HEK293 (cell line): ENCODE measurements at regions not wholly inside any gene's neighbourhood (a gene's known extent, or its start where the extent isn't known, plus 50 kb on each side); places are given as distances from the start of the nearest gene placed in this dataset.

Experiments
- CTCF ChIA-PET: fragments of 350-600 bp; formaldehyde crosslinking; extraction: SDS; loops from one replicate; lab custom pipeline; 2021; ENCODE audit warnings: antibody characterized with exemption; lab: Yijun Ruan, JAX
- POLR2A ChIA-PET: fragments of 300-600 bp; formaldehyde crosslinking; extraction: SDS; loops from one replicate; lab custom pipeline; 2020; ENCODE audit warnings: antibody characterized with exemption, inconsistent platforms; lab: Yijun Ruan, JAX
- H3K27ac ChIP-seq: fragments of 200-500 bp; sonication (Bioruptor generic); 2 replicates; pipeline ENCODE4 v1.5.1; 2014; ENCODE audit warnings: low read depth, low read length, control low read depth, inconsistent platforms; ENCODE audit errors: extremely low read depth
- H3K36me3 ChIP-seq, 2 experiments: fragments of 200-500 bp in 1 of 2; sonication (Bioruptor generic) in 1 of 2; 1 replicate in 1 of 2; 2 replicates in 1 of 2; pipeline ENCODE4 v1.5.1; 2014 to 2017; ENCODE audit warnings: inconsistent platforms in 2 of 2, low read length in 2 of 2; ENCODE audit not compliant: control insufficient read depth in 2 of 2, insufficient read depth in 1 of 2
- H3K4me1 ChIP-seq: fragments of 200-500 bp; sonication (Bioruptor generic); 2 replicates; pipeline ENCODE4 v1.5.1; 2014; ENCODE audit warnings: mild to moderate bottlenecking, low read length, inconsistent platforms; ENCODE audit not compliant: control insufficient read depth, insufficient read depth
- H3K4me3 ChIP-seq: 2 replicates; pipeline ENCODE4 v1.5.1; 2011; ENCODE audit warnings: low read depth, mild to moderate bottlenecking, control low read depth, low read length, moderate library complexity
- H3K9me3 ChIP-seq: fragments of 200-500 bp; sonication (Bioruptor generic); 2 replicates; pipeline ENCODE4 v1.5.1; 2014; ENCODE audit warnings: low read depth, low read length, inconsistent platforms; ENCODE audit not compliant: control insufficient read depth, insufficient read depth
- GFI1B ChIP-seq: fragments of 450-650 bp; formaldehyde crosslinking; IDR thresholded peaks from 2 replicates; pipeline ENCODE4 v1.5.1; 2016; ENCODE audit warnings: missing biosample characterization, missing genetic modification characterization
- HOXD13 ChIP-seq: sonication (generic); formaldehyde crosslinking; IDR thresholded peaks from 2 replicates; pipeline ENCODE4 v1.8.0; 2022; ENCODE audit warnings: missing genetic modification reagents, borderline replicate concordance
- SP7 ChIP-seq: fragments of 450-650 bp; formaldehyde crosslinking; IDR thresholded peaks from 2 replicates; pipeline ENCODE4 v1.5.1; 2016; ENCODE audit warnings: missing biosample characterization, missing genetic modification characterization
- TRIM28 ChIP-seq: IDR thresholded peaks from 2 replicates; pipeline ENCODE4 v1.6.1; 2011; ENCODE audit warnings: low read length, control low read depth, borderline replicate concordance
- TSHZ1 ChIP-seq: fragments of 450-650 bp; formaldehyde crosslinking; IDR thresholded peaks from 2 replicates; pipeline ENCODE4 v1.5.1; 2016; ENCODE audit warnings: missing biosample characterization, missing genetic modification characterization, borderline replicate concordance
- ZFHX2 ChIP-seq: fragments of 450-650 bp; formaldehyde crosslinking; conservative IDR thresholded peaks from 2 replicates; pipeline ENCODE4 v1.5.1; 2016; ENCODE audit warnings: missing biosample characterization, missing genetic modification characterization
- ZIC2 ChIP-seq: fragments of 450-650 bp; formaldehyde crosslinking; IDR thresholded peaks from 2 replicates; pipeline ENCODE4 v1.5.1; 2016; ENCODE audit warnings: missing biosample characterization, missing genetic modification characterization
- ZNF132 ChIP-seq: fragments of 450-650 bp; formaldehyde crosslinking; IDR thresholded peaks from 2 replicates; pipeline ENCODE4 v1.5.1; 2017; ENCODE audit warnings: missing biosample characterization, missing genetic modification characterization, borderline replicate concordance
- ZNF157 ChIP-seq: fragments of 450-650 bp; formaldehyde crosslinking; IDR thresholded peaks from 2 replicates; pipeline ENCODE4 v1.5.1; 2016; ENCODE audit warnings: missing biosample characterization, missing genetic modification characterization
- ZNF174 ChIP-seq: fragments of 450-650 bp; formaldehyde crosslinking; IDR thresholded peaks from 2 replicates; pipeline ENCODE4 v1.5.0; 2017; ENCODE audit warnings: missing biosample characterization, mild to moderate bottlenecking, missing genetic modification characterization
- ZNF19 ChIP-seq: fragments of 450-650 bp; formaldehyde crosslinking; IDR thresholded peaks from 2 replicates; pipeline ENCODE4; 2016; ENCODE audit warnings: missing biosample characterization, missing genetic modification characterization, low read depth
- ZNF24 ChIP-seq: fragments of 450-650 bp; formaldehyde crosslinking; IDR thresholded peaks from 2 replicates; pipeline ENCODE4 v1.5.1; 2016; ENCODE audit warnings: missing biosample characterization, missing genetic modification characterization
- ZNF37A ChIP-seq: fragments of 450-650 bp; IDR thresholded peaks from 2 replicates; pipeline ENCODE4 v1.5.1; 2018; ENCODE audit warnings: missing biosample characterization, missing genetic modification characterization
- ZNF518A ChIP-seq: fragments of 450-650 bp; formaldehyde crosslinking; conservative IDR thresholded peaks from 2 replicates; pipeline ENCODE4 v1.5.1; 2016; ENCODE audit warnings: low read depth, missing biosample characterization, missing genetic modification characterization
- ZNF549 ChIP-seq: fragments of 450-650 bp; IDR thresholded peaks from 2 replicates; pipeline ENCODE4 v1.5.1; 2018; ENCODE audit warnings: missing biosample characterization, missing genetic modification characterization, mild to moderate bottlenecking, inconsistent platforms, moderate library complexity
- ZNF768 ChIP-seq: fragments of 450-650 bp; formaldehyde crosslinking; IDR thresholded peaks from 2 replicates; pipeline ENCODE4 v1.5.1; 2018; ENCODE audit warnings: missing biosample characterization, mild to moderate bottlenecking, missing genetic modification characterization
- ZNF785 ChIP-seq: fragments of 450-650 bp; formaldehyde crosslinking; IDR thresholded peaks from 2 replicates; pipeline ENCODE4 v1.5.1; 2016; ENCODE audit warnings: missing biosample characterization, missing genetic modification characterization
- TF ChIP-seq, protein P1 (sequence below): fragments of 450-650 bp; formaldehyde crosslinking; IDR thresholded peaks from 2 replicates; pipeline ENCODE4 v1.5.1; 2016; ENCODE audit warnings: missing biosample characterization, missing genetic modification characterization
- TF ChIP-seq, protein P2 (sequence below): fragments of 450-650 bp; formaldehyde crosslinking; IDR thresholded peaks from 2 replicates; pipeline ENCODE4 v1.5.1; 2016; ENCODE audit warnings: missing biosample characterization, missing genetic modification characterization, low read depth

DNA sequence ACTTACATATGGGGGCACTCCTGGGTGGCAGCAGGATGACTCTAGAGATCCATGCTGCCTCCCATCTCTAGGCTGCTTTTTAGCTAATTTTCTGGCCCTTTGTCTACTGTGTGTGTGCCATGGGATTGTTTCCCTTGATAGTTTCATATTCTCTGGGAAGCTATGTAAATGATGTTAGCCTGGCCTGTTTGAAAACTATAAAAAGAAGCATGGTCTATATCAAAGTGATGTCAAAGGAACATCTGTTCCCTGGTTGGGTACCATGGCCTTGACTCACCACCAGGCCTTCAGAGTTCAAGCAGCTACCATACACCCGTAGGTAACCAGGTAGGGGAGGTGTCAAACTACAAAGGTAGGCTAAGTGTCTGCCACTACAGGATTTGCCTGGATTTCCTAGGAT, 310.4 kb downstream of the FRK start:
- Histone ChIP-seq H3K4me3 (no peak overlapping the region), H3K27ac (no peak overlapping the region), H3K4me1 (no peaks in the 10 kb centered on the region), H3K9me3 (no peaks in the 10 kb centered on the region), H3K36me3 (no peaks in the 10 kb centered on the region)
- CTCF ChIA-PET, result interaction anchor here (0.6 kb wide), 1 partner anchor 119 kb away, joined by 3 read pairs; no protein-coding TSS in a partner anchor
- POLR2A ChIA-PET, result no interaction called here
- no peak for TF ChIP-seq ZNF37A (tag by site-specific recombination)
- TF ChIP-seq ZNF24 (tag by site-specific recombination), result no peak
- no peak for TF ChIP-seq GFI1B
- no peak for TF ChIP-seq ZNF518A (tag by site-specific recombination)
- TF ChIP-seq ZNF785 (tag by site-specific recombination), result no peak

- Histone ChIP-seq H3K9me3 (no peaks in the 10 kb centered on the region), H3K4me1 (no peaks in the 10 kb centered on the region), H3K36me3 (no peaks in the 10 kb centered on the region), H3K27ac (no peak overlapping the region), H3K4me3 (no peak overlapping the region)
- POLR2A ChIA-PET, result interaction anchor here (0.7 kb wide), 1 partner anchor 68 kb away, joined by 3 read pairs; no protein-coding TSS in a partner anchor
- TF ChIP-seq ZNF19 (tag by site-specific recombination) (no peak), ZNF132 (tag by site-specific recombination) (no peak), ZNF549 (tag by site-specific recombination) (no peak), ZFHX2 (tag by site-specific recombination) (no peak), TRIM28 (no peak), SP7 (tag by site-specific recombination) (no peak), ZNF24 (tag by site-specific recombination) (no peak), ZNF174 (tag by site-specific recombination) (no peak), ZNF157 (tag by site-specific recombination) (no peak), ZNF768 (tag by site-specific recombination) (no peak), TSHZ1 (tag by site-specific recombination) (no peak), HOXD13 (CRISPR knock-in tag) (no peak), ZIC2 (tag by site-specific recombination) (no peak)
- TF ChIP-seq, protein P1, sequence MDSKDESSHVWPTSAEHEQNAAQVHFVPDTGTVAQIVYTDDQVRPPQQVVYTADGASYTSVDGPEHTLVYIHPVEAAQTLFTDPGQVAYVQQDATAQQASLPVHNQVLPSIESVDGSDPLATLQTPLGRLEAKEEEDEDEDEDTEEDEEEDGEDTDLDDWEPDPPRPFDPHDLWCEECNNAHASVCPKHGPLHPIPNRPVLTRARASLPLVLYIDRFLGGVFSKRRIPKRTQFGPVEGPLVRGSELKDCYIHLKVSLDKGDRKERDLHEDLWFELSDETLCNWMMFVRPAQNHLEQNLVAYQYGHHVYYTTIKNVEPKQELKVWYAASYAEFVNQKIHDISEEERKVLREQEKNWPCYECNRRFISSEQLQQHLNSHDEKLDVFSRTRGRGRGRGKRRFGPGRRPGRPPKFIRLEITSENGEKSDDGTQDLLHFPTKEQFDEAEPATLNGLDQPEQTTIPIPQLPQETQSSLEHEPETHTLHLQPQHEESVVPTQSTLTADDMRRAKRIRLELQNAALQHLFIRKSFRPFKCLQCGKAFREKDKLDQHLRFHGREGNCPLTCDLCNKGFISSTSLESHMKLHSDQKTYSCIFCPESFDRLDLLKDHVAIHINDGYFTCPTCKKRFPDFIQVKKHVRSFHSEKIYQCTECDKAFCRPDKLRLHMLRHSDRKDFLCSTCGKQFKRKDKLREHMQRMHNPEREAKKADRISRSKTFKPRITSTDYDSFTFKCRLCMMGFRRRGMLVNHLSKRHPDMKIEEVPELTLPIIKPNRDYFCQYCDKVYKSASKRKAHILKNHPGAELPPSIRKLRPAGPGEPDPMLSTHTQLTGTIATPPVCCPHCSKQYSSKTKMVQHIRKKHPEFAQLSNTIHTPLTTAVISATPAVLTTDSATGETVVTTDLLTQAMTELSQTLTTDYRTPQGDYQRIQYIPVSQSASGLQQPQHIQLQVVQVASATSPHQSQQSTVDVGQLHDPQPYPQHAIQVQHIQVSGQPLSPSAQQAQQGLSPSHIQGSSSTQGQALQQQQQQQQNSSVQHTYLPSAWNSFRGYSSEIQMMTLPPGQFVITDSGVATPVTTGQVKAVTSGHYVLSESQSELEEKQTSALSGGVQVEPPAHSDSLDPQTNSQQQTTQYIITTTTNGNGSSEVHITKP (tag by site-specific recombination), result no peak
- TF ChIP-seq, protein P2, sequence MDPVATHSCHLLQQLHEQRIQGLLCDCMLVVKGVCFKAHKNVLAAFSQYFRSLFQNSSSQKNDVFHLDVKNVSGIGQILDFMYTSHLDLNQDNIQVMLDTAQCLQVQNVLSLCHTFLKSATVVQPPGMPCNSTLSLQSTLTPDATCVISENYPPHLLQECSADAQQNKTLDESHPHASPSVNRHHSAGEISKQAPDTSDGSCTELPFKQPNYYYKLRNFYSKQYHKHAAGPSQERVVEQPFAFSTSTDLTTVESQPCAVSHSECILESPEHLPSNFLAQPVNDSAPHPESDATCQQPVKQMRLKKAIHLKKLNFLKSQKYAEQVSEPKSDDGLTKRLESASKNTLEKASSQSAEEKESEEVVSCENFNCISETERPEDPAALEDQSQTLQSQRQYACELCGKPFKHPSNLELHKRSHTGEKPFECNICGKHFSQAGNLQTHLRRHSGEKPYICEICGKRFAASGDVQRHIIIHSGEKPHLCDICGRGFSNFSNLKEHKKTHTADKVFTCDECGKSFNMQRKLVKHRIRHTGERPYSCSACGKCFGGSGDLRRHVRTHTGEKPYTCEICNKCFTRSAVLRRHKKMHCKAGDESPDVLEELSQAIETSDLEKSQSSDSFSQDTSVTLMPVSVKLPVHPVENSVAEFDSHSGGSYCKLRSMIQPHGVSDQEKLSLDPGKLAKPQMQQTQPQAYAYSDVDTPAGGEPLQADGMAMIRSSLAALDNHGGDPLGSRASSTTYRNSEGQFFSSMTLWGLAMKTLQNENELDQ, result no peak
- CTCF ChIA-PET, result interaction anchor here (0.7 kb wide), 1 partner anchor 884 kb away, joined by 3 read pairs; no protein-coding TSS in a partner anchor
Measured at GRCh38 chr6:115747719-115748118, 313.0 kb downstream of the FRK start.
